ENCODE measurements at regions not wholly inside any gene's neighbourhood (a gene's known extent, or its start where the extent isn't known, plus 50 kb on each side); places are given as distances from the start of the nearest gene placed in this dataset.

DNA sequence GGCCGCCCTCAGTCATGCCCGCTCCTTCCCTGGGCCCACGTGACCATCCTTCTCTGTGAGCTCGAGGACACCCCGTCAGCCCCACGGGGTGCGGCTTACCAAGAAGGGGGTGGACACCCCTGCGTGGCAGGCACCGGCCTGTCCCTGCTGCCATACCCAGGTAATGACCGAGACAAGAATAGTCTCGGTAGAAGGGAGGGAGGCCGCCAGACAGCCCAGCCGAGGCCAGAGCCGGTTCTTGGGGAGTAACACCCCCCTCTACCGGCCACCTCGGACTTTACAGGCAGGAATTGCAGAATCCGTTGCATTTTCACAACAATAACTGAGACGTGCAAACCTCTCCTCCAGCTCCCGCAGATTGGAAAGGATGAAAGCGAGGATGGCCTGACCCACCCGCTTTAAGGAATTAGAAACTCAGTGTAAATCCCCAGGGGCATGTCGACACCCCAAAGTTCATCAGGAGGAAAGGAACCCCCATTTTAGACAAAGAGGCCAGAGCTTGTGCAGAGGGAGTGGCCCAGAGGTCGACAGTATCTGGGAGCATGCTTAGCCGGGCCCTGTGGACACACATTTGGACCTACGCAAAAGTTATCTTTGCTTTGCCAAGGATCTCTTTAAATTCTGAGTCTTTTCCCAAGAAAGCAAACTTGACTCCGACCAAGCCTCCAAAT lies 60.1 kb upstream of the GLI2 start:
- Histone ChIP-seq H3K27ac (no peak overlapping the region), H3K9me3 (no peaks in the 10 kb centered on the region), H3K27me3 (peaks cover 79% of the 10 kb centered on the region), H3K36me3 (no peaks in the 10 kb centered on the region), H3K4me3 (ENCODE audit: low read depth in 1 of 2, low read length in 1 of 2) (no peak overlapping the region), H3K4me1 (ENCODE audit: control insufficient read depth in 1 of 2, insufficient read depth in 1 of 2, low read depth in 1 of 2, low read length in 1 of 2) (no peaks in the 10 kb centered on the region)
- TF ChIP-seq, protein P1, sequence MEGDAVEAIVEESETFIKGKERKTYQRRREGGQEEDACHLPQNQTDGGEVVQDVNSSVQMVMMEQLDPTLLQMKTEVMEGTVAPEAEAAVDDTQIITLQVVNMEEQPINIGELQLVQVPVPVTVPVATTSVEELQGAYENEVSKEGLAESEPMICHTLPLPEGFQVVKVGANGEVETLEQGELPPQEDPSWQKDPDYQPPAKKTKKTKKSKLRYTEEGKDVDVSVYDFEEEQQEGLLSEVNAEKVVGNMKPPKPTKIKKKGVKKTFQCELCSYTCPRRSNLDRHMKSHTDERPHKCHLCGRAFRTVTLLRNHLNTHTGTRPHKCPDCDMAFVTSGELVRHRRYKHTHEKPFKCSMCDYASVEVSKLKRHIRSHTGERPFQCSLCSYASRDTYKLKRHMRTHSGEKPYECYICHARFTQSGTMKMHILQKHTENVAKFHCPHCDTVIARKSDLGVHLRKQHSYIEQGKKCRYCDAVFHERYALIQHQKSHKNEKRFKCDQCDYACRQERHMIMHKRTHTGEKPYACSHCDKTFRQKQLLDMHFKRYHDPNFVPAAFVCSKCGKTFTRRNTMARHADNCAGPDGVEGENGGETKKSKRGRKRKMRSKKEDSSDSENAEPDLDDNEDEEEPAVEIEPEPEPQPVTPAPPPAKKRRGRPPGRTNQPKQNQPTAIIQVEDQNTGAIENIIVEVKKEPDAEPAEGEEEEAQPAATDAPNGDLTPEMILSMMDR (IDR thresholded peaks at IDR 0.05), result peak; percentile 54

DNA sequence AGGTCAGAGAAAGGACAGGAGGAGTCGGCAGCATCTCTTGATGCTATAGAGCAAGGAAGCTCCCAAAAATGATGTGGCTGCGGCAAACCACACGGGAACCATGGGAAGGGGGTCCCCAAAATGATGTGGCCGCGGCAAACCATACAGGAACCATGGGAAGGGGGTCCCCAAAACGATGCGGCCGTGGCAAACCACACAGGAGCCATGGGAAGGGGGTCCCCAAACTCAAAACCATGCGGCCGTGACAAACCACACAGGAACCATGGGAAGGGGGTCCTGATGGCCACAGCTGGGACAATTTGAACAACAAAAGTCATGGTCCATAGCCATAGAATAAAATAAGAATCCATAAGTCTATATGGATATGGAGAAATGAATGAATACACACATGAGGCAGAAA lies 58.4 kb upstream of the GLI2 start:
- Histone ChIP-seq H3K9me3 (no peaks in the 10 kb centered on the region), H3K27me3 (peaks cover 77% of the 10 kb centered on the region), H3K4me3 (ENCODE audit: low read depth in 1 of 2, low read length in 1 of 2) (no peak overlapping the region), H3K36me3 (no peaks in the 10 kb centered on the region), H3K27ac (no peak overlapping the region), H3K4me1 (ENCODE audit: control insufficient read depth in 1 of 2, insufficient read depth in 1 of 2, low read depth in 1 of 2, low read length in 1 of 2) (no peaks in the 10 kb centered on the region)
- TF ChIP-seq, protein P1 (IDR thresholded peaks at IDR 0.05), result no peak

DNA sequence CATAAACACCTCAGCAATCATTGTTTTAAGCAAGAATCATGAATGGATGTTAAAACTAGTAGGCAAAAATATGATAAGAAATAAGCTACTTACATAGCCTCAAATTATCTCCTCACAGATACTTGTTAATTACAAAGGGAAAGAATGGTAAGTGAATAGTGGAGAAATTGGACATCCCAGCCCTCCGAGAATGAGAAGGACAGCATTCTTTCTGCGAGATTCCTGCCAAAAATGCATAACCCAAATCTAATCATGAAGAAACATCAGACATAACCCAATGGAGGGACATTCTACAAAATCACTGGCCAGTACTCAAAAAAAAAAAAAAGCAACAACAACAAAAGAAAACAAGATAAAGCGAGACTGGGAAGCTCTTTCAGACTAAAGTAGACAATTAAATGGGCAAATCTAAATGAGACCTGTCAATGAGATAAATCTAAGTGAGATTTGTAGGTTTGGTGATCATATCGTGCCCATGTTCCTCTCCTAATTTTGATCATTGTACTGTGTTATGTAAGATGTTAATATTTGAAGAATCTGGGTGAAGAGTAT lies 57.9 kb upstream of the GLI2 start:
- peaks cover 73% of the 10 kb centered on the region for H3K27me3 ChIP-seq
- no peak overlapping the region for H3K4me3 ChIP-seq (ENCODE audit: low read depth in 1 of 2, low read length in 1 of 2)
- TF ChIP-seq, protein P1 (IDR thresholded peaks at IDR 0.05), result no peak
- H3K36me3 ChIP-seq, result no peaks in the 10 kb centered on the region
- no peak overlapping the region for H3K27ac ChIP-seq
- H3K4me1 ChIP-seq (ENCODE audit: control insufficient read depth in 1 of 2, insufficient read depth in 1 of 2, low read depth in 1 of 2, low read length in 1 of 2), result no peaks in the 10 kb centered on the region
- H3K9me3 ChIP-seq, result no peaks in the 10 kb centered on the region

DNA sequence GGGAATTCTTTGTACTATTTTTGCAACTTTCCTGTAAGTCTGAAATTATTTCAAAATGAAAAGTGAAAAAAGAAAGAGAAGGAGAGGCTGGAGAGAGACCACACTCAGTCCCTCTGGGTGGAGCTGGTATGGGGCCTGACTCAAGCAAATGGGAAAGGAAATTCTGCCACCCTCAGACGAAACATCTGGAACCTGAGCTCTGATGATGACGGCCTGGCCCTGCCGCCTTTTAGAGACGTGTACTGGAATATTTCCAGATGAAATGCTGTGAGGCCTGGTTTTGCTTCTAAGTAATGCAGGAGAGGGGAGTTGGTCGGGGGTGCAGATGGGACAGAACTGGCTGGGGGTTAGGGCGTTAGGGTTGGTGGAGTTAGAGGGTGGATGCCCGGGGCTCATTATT lies 57.4 kb upstream of the GLI2 start:
- Histone ChIP-seq H3K4me3 (ENCODE audit: low read depth in 1 of 2, low read length in 1 of 2) (no peak overlapping the region), H3K27me3 (peaks cover 71% of the 10 kb centered on the region), H3K4me1 (ENCODE audit: control insufficient read depth in 1 of 2, insufficient read depth in 1 of 2, low read depth in 1 of 2, low read length in 1 of 2) (no peaks in the 10 kb centered on the region), H3K36me3 (no peaks in the 10 kb centered on the region), H3K9me3 (no peaks in the 10 kb centered on the region), H3K27ac (no peak overlapping the region)
- TF ChIP-seq, protein P1 (IDR thresholded peaks at IDR 0.05), result no peak

DNA sequence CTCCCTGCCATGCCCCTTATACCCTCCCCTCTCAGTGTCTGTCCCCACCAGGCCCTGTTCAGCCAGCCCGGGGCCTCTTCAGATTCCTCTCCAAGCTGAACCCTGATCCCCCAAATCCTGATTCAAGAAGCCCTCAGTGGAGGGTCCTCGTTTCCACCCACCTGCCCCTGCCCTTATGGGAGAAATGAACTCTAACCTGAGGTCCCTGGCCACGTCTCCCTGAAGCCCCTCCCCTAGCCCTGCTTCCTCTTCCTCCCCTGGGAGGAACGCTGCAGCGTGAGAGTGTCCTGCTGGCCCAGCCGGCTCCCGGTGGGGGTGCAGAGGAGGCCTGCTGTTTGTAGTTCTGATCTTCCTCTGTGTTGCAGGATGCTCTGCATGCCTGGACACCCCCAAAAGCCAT lies 56.7 kb upstream of the GLI2 start:
- TF ChIP-seq, protein P1 (IDR thresholded peaks at IDR 0.05), result no peak
- Histone ChIP-seq H3K36me3 (no peaks in the 10 kb centered on the region), H3K9me3 (no peaks in the 10 kb centered on the region), H3K4me3 (ENCODE audit: low read depth in 1 of 2, low read length in 1 of 2) (no peak overlapping the region), H3K4me1 (ENCODE audit: control insufficient read depth in 1 of 2, insufficient read depth in 1 of 2, low read depth in 1 of 2, low read length in 1 of 2) (no peaks in the 10 kb centered on the region), H3K27me3 (peaks cover 71% of the 10 kb centered on the region), H3K27ac (no peak overlapping the region)

Measured in neutrophil (primary cell).